ENCODE measurements at regions not wholly inside any gene's neighbourhood (a gene's known extent, or its start where the extent isn't known, plus 50 kb on each side); places are given as distances from the start of the nearest gene placed in this dataset.
"Not testable (repeated sequence)": the region's sequence is repeated elsewhere in the genome, so short reads cannot be mapped to it uniquely, and the experiment has no call there.

- H3K9me3 ChIP-seq = no peaks in the 10 kb centered on the region
- H3K27ac ChIP-seq = no peak overlapping the region
- H3K27me3 ChIP-seq = no peaks in the 10 kb centered on the region
- H3K4me1 ChIP-seq = no peaks in the 10 kb centered on the region
- H3K36me3 ChIP-seq = no peaks in the 10 kb centered on the region
- no peak overlapping the region for H3K4me3 ChIP-seq
- TF ChIP-seq CTCF (IDR thresholded peaks at IDR 0.05) = no peak
- TF ChIP-seq POLR2AphosphoS5 (IDR thresholded peaks at IDR 0.05) = no peak
- TF ChIP-seq POLR2A (IDR thresholded peaks at IDR 0.05) = no peak
- TF ChIP-seq EP300 (IDR thresholded peaks at IDR 0.05) = no peak
- 33 to 60% methylated on average over 1 of the region's 1 CpG for WGBS, 2 donors (ENCODE audit: low coverage in 1 of 2)
- ATAC-seq = no peak
These were observed 88.3 kb upstream of the MYRIP start for GRCh38 chr3:39721076-39721475.

GRCh38 chr3:39724233-39724846, 85.1 kb upstream of the MYRIP start:
- no peaks in the 10 kb centered on the region for H3K4me1 ChIP-seq
- no peak overlapping the region for H3K4me3 ChIP-seq
- H3K27ac ChIP-seq = no peak overlapping the region
- H3K36me3 ChIP-seq = no peaks in the 10 kb centered on the region
- ATAC-seq = no peak
- no peaks in the 10 kb centered on the region for H3K27me3 ChIP-seq
- TF ChIP-seq POLR2A (IDR thresholded peaks at IDR 0.05) (no peak), EP300 (IDR thresholded peaks at IDR 0.05) (no peak), POLR2AphosphoS5 (IDR thresholded peaks at IDR 0.05) (no peak), CTCF (IDR thresholded peaks at IDR 0.05) (no peak)
- no peaks in the 10 kb centered on the region for H3K9me3 ChIP-seq
- 14 to 64% methylated on average over 1 of the region's 1 CpG for WGBS, 2 donors (ENCODE audit: low coverage in 1 of 2)

- no peak for TF ChIP-seq POLR2AphosphoS5 (IDR thresholded peaks at IDR 0.05)
- no peak for TF ChIP-seq EP300 (IDR thresholded peaks at IDR 0.05)
- TF ChIP-seq POLR2A (IDR thresholded peaks at IDR 0.05) = no peak
- TF ChIP-seq CTCF (IDR thresholded peaks at IDR 0.05) = no peak
- Histone ChIP-seq H3K36me3 (no peaks in the 10 kb centered on the region), H3K4me3 (no peak overlapping the region), H3K9me3 (no peaks in the 10 kb centered on the region), H3K4me1 (no peaks in the 10 kb centered on the region), H3K27me3 (no peaks in the 10 kb centered on the region), H3K27ac (no peak overlapping the region)
- ATAC-seq = no peak
- 93 to 100% methylated on average over 1 of the region's 1 CpG for WGBS, 2 donors (ENCODE audit: low coverage in 1 of 2)
These were observed 84.1 kb upstream of the MYRIP start for GRCh38 chr3:39725321-39725720.

DNA sequence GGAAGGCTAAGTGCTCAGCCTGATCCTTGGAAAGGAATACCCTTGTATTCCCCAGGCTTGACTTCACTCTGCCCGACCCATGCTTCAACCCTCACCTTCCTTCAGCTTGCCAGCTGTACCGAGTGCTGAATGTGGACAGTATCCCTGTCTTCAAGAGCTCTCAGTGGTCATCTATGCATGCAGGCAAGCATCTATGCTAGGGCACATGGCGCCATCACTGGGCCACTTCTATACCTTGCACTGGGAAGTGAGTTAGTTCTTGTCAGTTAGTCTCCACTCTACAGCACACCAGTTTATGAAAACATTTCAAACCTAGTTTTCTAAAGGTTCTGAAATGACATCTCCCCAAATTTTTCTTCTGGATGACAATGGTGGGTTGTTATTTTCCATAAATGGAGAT, 82.0 kb upstream of the MYRIP start:
- Histone ChIP-seq H3K9me3 (no peaks in the 10 kb centered on the region), H3K36me3 (no peaks in the 10 kb centered on the region), H3K27ac (no peak overlapping the region), H3K4me1 (no peaks in the 10 kb centered on the region), H3K27me3 (no peaks in the 10 kb centered on the region), H3K4me3 (no peak overlapping the region)
- WGBS, 2 donors (ENCODE audit: low coverage in 1 of 2) = 70 to 81% methylated on average over 2 to 3 of the region's 3 CpGs
- no peak for ATAC-seq
- TF ChIP-seq CTCF (IDR thresholded peaks at IDR 0.05) (no peak), POLR2AphosphoS5 (IDR thresholded peaks at IDR 0.05) (no peak), EP300 (IDR thresholded peaks at IDR 0.05) (no peak), POLR2A (IDR thresholded peaks at IDR 0.05) (no peak)

- Histone ChIP-seq H3K9me3 (no peaks in the 10 kb centered on the region), H3K36me3 (no peaks in the 10 kb centered on the region), H3K4me1 (no peaks in the 10 kb centered on the region), H3K27me3 (no peaks in the 10 kb centered on the region), H3K4me3 (no peak overlapping the region), H3K27ac (no peak overlapping the region)
- no peak for TF ChIP-seq CTCF (IDR thresholded peaks at IDR 0.05)
- TF ChIP-seq POLR2AphosphoS5 (IDR thresholded peaks at IDR 0.05) = no peak
- TF ChIP-seq POLR2A (IDR thresholded peaks at IDR 0.05) = no peak
- WGBS, 2 donors (ENCODE audit: low coverage in 1 of 2) = 86 to 90% methylated on average over 2 to 3 of the region's 3 CpGs
- no peak for ATAC-seq
These were observed 75.6 kb upstream of the MYRIP start for GRCh38 chr3:39733804-39734203.

- peaks cover 0 to 19% (median 0%) of the 10 kb centered on the region in 3 donors for H3K9me3 ChIP-seq
- not testable (repeated sequence) for H3K4me1 ChIP-seq, H3K4me3 ChIP-seq, H3K27me3 ChIP-seq, H3K36me3 ChIP-seq, ATAC-seq, H3K27ac ChIP-seq
- WGBS, 2 donors (ENCODE audit: low coverage in 1 of 2) = 79 to 80% methylated on average over 1 of the region's 1 CpG
These were observed 69.8 kb upstream of the MYRIP start for GRCh38 chr3:39739658-39740057.

Measured in gastroesophageal sphincter (tissue), 4 donors.